NCI-H446 treated with DMSO at 0.1 percent for 48 hours (cell line): ENCODE measurements at regions not wholly inside any gene's neighbourhood (a gene's known extent, or its start where the extent isn't known, plus 50 kb on each side); places are given as distances from the start of the nearest gene placed in this dataset.
A peak's percentile ranks its signal among the peaks of the same experiment; 100 is the strongest.
"Not testable (repeated sequence)": the region's sequence is repeated elsewhere in the genome, so short reads cannot be mapped to it uniquely, and the experiment has no call there.

Experiments used
- DNase-seq: peaks from one replicate; lab custom pipeline; 2025; lab: John Stamatoyannopoulos, UW

GRCh38 chr11:13169709-13170108 is 107.9 kb upstream of the BMAL1 start:
- peak; percentile 76 for DNase-seq

- no peak for DNase-seq
Observed at GRCh38 chr11:13174090-13174489, 103.5 kb upstream of the BMAL1 start.

GRCh38 chr11:13183094-13183825 is 94.3 kb upstream of the BMAL1 start:
- peak; percentile 29 for DNase-seq

GRCh38 chr11:13183826-13184196 is 93.8 kb upstream of the BMAL1 start:
- DNase-seq, result no peak

- DNase-seq, result no peak
Observed at GRCh38 chr11:13184295-13184794, 93.2 kb upstream of the BMAL1 start.

- no peak for DNase-seq
Observed at GRCh38 chr11:13188179-13188578, 89.4 kb upstream of the BMAL1 start.

GRCh38 chr11:13189561-13190426 is 87.8 kb upstream of the BMAL1 start:
- DNase-seq, result no peak

GRCh38 chr11:13193613-13194012 is 84.0 kb upstream of the BMAL1 start:
- DNase-seq, result no peak

GRCh38 chr11:13197374-13197773 is 80.2 kb upstream of the BMAL1 start:
- DNase-seq, result not testable (repeated sequence)

- DNase-seq, result no peak
Observed at GRCh38 chr11:13205486-13205885, 72.1 kb upstream of the BMAL1 start.

GRCh38 chr11:13206086-13206640 is 71.4 kb upstream of the BMAL1 start:
- no peak for DNase-seq

- no peak for DNase-seq
Observed at GRCh38 chr11:13207270-13207664, 70.3 kb upstream of the BMAL1 start.

- no peak for DNase-seq
Observed at GRCh38 chr11:13207665-13208594, 69.7 kb upstream of the BMAL1 start.

- DNase-seq, result no peak
Observed at GRCh38 chr11:13208921-13209320, 68.7 kb upstream of the BMAL1 start.

GRCh38 chr11:13209379-13209778 is 68.2 kb upstream of the BMAL1 start:
- no peak for DNase-seq

GRCh38 chr11:13210424-13210823 is 67.2 kb upstream of the BMAL1 start:
- DNase-seq, result peak; percentile 31

- no peak for DNase-seq
Observed at GRCh38 chr11:13214276-13214675, 63.3 kb upstream of the BMAL1 start.

- no peak for DNase-seq
Observed at GRCh38 chr11:13215149-13215548, 62.4 kb upstream of the BMAL1 start.

GRCh38 chr11:13216019-13216710 is 61.4 kb upstream of the BMAL1 start:
- no peak for DNase-seq

- DNase-seq, result no peak
Observed at GRCh38 chr11:13216711-13217075, 60.9 kb upstream of the BMAL1 start.

GRCh38 chr11:13218685-13219084 is 58.9 kb upstream of the BMAL1 start:
- DNase-seq, result not testable (repeated sequence)
